ENCODE measurements at regions not wholly inside any gene's neighbourhood (a gene's known extent, or its start where the extent isn't known, plus 50 kb on each side); places are given as distances from the start of the nearest gene placed in this dataset.

DNA sequence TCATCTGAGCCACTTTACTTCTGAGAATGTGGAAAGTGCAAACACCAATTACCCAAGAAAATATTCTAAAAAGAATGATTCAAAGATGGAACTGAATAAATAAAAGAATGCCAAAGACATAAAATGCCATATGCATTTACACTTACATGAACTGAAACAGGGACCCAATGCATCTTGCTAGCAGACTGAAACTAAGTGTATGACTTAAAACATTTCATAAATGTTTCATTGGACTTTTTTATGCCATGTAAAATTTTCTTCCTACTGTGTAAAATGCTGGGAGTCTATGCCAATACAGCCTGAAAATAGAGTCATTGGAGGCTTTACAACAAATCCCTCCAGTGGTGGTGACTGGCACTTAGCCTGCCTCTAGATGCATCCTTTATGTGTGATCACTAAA lies 735.1 kb upstream of the CCDC54 start:
- DNase-seq, result no peak

DNA sequence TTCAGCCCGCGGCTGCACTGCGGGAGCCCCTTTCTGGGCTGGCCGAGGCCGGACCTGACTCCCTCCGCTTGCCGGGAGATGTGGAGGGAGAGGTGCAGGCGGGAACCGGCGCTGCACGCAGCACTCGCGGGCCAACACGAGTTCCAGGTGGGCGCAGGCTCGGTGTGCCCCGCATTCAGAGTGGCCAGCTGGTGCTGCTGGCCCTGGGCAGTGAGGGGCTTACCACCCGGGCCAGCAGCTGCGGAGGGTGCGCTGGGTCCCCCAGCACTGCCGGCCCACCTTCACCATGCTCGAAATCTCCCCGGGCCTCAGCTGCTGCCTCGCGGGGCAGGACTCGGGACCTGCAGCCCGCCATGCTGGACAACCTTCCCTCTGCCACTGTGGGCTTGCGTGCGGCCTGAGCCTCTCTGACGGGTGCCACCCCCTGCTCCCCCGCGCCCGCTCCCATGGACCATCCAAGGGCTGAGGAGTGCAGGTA lies 733.5 kb upstream of the CCDC54 start:
- no peak for DNase-seq

DNA sequence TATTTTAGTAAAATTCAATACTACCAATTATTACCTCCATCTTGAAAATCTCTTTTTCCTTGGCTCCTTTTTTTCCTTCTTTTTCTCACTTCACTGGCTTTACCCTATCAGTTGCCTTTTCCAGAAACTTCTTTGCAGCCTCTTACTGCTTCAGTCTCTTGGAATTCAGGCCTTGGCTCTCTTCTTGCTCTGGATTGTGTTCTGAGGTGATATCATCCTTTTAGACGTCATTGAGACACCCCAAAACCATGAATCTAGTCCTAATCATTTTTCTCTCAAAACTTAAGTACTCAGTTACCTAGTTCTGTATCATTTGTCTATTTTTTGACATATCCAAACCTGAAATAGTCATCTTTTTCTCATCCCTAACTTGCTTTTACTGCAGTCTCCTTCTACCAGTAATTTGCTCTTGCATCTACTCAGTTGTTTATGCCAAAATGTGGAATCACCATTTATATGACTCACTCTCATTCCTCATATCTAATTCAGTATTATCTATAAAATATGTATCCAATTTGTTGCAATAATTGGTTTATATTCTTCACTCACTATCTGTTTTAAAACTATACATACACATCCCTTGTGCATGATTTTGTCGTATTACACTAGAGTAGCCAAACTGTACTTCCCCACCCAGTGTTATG lies 703.2 kb upstream of the CCDC54 start:
- DNase-seq, result no peak

DNA sequence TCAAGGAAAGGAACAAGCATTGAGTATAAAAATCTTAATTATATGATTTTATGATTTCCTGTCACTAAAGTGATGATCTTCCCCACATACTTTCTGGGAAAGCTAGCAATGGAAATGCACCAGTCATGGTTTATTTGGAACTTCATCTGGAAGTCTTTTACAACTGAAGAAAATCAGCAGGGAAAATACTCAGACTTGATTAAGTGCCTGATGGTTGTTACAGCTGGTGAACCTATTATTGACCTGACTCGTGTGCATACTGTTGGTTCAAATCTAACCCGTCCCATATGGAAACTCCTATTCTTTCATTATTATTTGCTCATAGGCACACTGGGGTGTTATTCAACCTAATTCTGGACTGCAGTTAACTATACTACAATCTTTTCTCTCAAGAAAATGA lies 701.8 kb upstream of the CCDC54 start:
- DNase-seq, result no peak

DNA sequence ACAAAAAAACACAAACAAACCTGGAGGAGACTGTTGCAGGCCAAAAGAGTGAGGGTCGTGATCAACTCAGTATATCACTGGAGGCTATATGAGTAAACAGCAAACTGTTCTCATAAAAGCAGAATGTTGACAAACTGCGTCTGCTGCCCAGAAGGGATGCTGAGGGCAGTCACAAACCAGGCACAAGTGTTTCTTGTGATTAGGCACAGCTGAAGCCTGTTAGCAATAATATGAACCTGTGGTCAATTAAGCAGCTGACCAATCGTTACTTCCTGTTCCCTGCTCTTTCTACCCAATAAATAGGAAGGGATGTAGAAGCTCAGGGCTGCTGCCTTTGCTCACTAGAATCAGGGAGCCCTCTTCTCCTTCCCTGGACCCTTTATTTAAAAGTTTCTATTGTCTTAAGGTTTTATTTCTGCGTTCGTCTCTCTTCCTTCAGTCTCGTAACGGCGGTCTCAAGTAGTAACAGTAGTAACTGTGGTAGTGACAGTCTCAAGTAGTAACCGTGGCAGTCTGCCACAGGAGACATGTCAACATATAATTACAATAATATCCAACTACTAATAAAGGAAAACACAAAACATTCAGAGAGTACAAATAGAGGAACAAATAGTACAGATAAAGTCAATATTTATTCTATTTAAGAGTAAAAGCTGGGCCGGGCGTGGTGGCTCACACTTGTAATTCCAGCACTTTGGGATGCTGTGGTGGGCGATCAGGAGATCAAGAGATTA lies 698.4 kb upstream of the CCDC54 start:
- no peak for DNase-seq

DNA sequence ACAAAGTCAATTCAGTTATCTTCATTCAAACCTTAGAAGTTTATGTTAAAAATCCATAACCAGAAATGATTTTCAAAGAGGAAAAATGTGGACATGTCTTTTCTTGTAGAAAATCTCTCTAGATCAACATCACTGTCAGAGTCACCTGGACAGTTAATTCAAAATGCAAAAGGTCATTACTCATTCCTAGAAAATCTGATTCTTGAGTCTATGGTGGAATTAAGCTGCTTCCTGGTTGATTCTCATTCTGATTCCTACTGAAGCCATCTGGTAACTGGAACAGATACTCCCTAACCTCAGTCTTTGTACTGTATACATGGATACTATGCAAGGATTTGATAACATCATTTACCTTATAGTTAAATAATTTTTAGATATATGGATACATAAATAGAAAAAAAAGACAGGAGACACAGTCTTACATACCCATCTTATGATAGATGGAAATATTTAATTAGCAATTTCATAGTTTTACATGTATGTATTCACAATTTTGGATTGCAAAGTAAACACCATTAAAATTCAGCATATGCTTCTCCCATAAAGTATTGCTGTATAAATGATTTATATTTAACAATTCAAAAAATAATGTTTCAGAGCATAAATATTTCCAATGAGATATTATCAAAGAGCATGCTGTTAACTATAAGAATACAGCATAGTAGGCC lies 693.2 kb upstream of the CCDC54 start:
- no peak for DNase-seq

DNA sequence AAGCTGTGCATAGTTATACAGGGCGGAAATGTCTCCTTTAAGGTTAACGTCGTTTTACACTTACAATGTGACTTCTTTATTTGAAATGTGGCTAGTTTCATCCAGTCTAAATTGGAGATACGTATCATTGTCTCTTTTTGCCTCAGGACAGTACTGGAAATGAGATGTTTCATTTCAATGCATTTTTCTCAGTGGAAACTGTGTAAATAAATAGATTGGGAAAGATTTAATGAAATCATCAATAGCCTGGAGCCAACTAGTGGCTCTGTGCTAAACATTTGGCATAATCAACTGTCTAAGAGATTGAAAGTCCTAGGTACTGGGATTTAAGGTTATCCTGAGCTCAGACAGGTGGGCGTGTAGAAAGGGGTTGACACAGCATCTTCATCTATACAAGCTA lies 691.5 kb upstream of the CCDC54 start:
- DNase-seq, result no peak

DNA sequence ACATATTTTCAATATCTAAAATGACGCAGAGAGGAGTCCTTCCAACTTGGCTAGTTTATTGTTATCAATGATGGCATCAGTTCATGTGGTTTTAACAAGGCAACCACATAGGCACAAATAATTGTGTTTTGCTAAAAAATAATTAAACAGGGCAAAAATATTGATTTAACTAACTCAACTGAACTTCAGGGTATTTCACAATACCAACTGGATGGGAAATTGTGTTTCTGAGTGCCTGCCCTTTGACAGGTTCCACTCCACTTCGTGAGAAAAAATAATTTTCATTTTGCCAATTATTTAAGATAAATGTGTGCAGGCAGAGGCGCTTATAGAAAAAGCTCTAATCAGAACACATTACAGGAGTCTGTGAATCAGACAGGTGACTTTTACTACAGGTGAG lies 689.3 kb upstream of the CCDC54 start:
- no peak for DNase-seq

DNA sequence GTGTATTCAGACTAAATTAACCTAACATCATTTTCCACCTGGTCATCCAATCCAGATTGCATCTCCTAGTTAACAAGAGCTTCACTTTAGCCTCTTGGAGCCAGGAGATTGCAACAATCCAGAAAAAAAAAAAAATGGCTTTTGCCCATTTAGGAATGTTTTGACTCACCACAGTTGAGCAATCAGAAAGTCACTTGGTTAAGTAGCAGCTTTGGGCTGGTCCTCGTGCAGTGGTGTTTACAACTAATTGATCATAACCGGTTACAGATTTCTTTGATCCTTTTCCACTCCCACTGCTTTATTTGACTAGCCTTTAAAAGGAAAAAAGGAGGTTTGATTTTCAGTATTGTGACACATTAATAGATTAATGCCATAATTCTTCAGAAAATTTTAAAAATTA lies 688.8 kb upstream of the CCDC54 start:
- no peak for DNase-seq

DNA sequence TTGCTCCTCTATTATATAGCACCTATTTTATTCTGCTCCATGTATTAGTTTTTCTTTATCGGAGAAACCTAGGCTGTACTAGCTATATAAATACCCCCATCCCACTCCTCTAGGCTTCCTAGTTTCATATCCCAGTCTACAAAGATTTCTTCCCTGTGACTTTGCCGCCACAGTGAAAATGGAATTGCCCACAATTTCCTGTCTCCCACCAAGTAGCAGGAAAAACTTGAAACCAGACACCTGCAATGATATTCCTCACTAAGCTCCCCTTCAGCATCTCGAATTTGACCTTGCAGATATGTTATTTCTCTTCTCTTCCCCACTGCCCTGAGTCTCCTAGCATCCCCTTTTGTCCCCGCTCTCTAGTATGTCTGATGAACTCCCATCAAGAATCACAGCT lies 685.8 kb upstream of the CCDC54 start:
- DNase-seq, result no peak

DNA sequence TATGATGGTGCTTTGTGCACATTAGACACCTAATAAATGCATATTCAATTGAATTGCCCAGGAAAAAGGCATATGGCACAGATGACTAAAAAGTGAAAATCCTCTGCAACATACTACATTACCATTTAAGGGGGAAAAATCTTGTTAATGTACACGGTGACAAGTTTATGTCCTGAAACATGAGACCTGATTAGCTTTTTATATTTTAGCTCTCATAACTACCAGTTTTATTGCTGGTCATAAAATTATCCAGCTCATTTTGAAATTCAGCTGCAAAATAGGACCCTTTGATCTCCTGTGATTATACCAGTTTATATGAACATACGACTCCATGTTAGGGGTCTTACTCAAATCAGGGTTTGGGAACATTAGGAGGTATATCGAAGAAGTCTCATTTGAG lies 684.6 kb upstream of the CCDC54 start:
- DNase-seq, result no peak

DNA sequence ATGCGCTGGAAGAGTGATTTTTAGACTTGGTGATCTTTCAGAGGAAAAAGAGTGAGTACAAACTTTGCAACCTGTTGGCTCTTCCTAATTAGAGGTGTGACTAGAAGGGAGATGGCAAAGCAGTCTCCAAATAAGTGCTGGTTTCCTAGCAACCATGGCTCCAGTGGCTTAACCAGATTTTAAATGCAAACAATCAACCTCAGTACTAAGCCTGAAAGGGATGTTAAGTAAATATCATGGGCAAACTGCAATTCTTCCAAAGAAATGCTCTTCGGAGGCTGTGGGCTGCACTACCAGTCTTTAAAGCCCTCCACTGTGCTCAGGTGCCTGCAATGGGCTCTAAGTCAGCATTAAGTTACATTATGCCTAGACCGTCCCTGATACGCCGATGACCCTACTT lies 678.1 kb upstream of the CCDC54 start:
- no peak for DNase-seq

DNA sequence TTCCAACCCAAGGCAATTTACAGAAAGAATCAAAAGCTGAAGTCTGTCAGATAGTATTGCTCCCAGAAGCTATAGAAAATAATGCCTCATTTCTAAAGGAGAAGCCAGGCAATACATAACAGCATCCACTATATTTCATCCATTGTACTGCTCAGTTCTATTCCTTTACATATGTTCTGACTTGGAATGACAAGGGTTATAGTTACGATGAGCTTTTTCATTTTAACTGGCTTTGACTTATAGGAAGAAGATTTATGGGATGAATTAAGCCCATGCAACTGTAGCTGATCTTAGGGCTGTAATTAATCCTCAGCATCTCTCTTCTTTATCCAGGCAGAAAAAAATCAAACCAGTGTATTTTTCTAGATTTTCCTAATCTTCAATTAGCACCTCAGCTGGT lies 676.3 kb upstream of the CCDC54 start:
- no peak for DNase-seq

DNA sequence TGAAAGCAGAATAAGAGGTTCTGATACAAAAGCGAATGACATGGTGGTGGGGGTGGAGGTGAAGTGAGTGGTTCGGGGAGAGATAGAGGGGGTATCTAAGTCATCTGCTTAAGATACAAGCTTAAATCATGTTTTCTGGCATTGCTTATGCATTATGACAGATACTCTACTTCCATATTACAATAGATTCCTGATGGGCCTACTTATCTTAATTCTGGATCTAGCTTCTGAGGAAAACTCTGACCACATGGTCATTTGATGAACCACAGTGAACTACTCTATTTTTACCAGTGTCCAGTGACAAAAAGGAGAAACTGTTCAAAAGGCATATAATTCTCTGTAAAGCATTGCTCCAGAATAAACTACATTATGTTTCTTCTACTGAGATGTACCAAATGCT lies 673.7 kb upstream of the CCDC54 start:
- DNase-seq, result no peak

DNA sequence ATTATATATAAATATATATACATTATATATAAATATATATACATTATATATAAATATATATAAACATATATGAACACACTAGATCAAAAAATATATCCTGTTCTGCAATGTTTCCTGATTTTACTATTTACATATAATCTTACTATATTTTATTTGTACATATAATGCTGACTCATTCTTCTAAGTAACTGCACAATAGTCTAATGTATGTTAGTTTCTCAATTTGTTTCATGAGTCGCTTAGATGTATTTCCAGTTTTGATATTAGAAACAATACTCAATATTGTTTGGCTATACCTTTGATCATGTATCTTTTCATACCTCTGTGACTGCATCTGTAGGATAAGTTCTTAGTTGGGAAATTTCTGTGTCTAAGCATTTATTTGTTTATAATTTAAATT lies 669.9 kb upstream of the CCDC54 start:
- DNase-seq, result no peak

DNA sequence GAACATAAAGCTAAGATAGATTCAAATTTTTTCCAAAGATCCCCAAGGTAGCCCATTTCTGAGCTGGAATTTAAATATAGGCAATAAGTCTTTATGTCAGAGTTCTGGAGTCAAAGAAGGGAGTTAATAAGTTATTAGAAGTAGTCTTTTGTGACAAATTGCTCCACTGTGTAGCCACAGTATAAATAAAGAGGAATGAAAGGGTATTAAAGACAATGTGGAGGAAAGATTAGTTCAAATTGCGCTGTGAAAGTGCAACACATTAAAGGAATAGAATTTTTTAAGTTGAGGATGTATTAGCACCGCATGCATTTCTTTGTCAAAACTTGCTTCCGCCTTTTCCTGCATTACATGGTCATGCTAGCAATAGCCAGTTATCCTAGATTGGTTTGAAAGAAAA lies 666.6 kb upstream of the CCDC54 start:
- no peak for DNase-seq

DNA sequence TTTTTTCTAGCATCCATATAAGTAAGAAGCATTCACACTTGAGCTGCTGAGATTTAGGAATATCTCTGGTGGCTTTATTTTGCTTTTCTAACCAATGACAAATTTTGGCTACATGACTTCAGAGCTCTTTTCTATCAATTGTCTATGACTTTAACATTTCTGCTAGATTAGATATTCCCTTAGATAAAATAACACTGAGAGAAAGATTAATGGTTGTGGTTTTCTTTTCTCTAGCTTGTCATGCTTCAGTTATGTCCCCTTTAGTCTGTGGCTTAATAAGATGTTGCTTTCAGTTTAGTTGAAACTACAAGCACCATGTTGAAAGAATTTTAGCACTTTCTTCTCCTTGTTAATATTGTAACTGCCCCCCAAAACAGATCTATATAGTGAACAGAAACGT lies 665.6 kb upstream of the CCDC54 start:
- DNase-seq, result no peak

DNA sequence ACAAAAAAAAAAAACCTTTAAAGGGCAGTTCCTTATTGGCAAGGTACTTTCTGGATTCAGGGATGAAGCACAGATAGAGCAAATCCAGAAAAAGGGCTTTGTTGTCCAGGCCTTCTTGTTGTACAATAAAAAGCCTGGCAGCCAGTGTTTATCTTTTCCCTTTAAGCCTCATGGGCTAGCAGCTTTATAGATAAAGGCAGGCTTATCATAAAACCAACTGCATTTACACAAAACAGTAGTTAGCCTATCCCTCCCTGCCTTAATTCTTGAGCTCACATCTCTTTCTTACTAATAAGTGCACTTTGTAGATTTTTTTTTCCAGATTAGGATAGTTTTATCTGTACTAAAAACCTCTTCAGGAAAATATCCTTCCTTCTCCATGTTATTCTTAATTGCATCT lies 662.8 kb upstream of the CCDC54 start:
- DNase-seq, result no peak

DNA sequence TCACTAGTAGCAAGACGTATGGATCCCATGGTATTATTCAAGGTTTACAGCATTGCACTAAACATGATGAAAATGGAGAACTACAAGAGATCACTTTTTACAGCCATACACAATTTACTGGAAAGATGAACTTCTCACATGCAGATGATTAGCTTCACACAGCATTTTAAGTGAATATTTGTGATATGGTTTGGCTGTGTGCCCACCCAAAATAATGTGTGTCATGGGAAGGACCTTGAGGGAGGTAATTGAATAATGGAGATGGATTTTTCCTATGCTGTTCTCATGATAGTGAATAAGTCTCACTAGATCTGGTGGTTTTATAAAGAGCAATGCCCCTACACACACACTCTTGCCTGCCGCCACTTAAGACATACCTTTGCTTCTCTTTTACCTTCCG lies 662.0 kb upstream of the CCDC54 start:
- DNase-seq, result no peak

DNA sequence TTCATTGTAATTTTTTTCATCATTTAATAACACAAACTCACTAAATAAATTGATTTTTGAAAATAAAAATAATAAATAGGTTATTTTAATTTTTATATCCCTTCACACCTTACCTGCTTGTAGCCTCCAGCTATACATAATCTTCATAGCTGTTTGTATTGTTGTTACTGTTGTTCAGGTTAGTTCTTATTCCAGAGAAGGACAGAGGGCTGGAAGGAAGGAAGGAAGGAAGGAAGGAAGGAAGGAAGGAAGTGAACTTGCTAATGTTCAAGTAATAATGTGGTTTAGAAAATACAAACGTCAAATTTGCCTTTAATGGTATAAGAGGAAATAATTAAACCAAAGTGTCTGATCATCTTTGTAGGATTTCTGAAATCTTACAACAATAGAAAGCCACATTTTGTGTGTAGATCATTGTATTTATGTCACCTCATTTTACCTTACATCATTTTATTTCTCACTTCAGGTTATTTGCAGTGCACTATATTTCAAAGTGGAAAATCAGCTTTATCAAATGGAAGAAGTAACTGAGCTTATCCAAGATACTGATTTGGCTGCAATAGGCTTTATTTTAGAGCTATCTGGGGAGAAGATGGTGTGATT lies 660.0 kb upstream of the CCDC54 start:
- DNase-seq, result no peak

DNA sequence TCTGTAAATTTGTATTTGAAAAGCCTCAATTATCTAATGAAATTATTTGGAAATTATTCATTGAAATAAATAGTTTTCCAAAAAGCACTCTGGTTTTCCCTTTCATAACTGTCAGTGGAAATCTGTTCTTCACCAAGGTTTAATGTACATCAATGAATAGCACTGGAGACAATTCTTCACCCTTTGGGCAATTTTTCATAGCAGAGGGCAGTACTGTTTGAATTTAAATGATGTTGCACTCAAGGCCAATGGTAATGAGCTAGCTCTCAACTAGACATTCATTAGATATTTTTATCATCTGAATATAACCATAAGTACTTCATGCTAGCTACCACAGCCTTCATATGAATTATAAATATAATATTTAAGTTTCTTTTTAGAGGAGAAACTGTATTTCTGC lies 658.2 kb upstream of the CCDC54 start:
- DNase-seq, result no peak

DNA sequence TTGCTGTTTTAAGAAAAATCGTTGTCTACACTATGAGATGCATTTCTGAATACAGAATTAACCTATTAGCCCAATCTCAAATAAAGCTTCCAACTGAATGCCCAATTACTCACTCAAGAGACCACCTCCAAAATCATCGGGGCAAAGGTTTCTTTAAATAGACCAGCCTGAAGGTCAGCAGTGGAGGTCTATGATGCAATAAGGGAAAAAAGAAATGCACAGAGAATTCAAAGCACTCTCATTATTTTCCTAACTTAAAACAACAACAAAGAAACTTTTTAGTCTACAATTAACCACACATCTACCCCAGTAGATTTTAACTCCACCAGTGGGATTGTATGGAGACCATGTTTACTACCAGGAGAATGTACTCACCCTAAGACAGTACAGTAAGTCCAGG lies 657.7 kb upstream of the CCDC54 start:
- no peak for DNase-seq

DNA sequence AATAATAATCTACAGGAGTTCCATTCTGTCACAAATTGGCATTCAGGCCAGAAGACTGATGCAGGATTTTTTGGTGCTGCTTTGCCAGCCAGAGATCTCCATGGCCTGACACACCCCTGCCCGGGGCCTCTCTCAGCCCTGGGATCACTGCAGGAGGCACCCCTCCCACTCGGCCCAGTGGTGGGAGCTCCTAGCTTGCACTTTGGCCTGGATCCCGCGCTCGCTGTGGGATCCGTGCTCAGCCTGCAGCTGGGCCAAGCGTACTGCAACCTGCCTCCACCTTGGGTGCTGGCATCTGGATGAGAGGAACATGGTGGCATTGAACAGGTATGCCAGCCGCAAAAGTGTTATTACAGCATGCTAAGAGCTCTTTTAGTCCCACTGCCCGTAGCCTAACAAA lies 656.7 kb upstream of the CCDC54 start:
- no peak for DNase-seq

DNA sequence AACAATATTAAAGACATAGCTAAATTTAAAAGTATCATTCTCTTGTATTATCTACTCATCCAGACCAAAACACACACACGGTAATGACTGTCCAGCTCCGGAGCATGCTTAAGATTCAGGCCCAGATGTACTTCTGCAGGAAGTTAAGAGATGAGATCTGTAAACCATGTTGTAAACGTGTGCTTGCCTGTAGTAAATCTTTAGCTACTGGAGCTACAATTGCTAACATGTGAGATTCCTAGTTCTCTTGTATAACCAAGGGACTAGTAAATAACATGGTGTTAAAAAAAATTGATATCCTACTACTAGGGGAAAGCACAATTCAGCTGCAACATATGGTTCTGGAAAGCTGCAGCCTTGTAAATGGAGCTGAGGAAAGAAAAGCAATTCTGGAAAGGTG lies 651.7 kb upstream of the CCDC54 start:
- no peak for DNase-seq
